ENCODE measurements at regions not wholly inside any gene's neighbourhood (a gene's known extent, or its start where the extent isn't known, plus 50 kb on each side); places are given as distances from the start of the nearest gene placed in this dataset.
"Not testable (repeated sequence)": the region's sequence is repeated elsewhere in the genome, so short reads cannot be mapped to it uniquely, and the experiment has no call there.

GRCh38 chr6:140789466-140789865 is 1343.3 kb upstream of the GJE1 start:
- Histone ChIP-seq H3K27me3 (ENCODE audit: insufficient read depth, low read depth) (no peaks in the 10 kb centered on the region), H3K4me2 (no peak overlapping the region), H4K20me1 (ENCODE audit: insufficient read depth) (no peaks in the 10 kb centered on the region), H2AFZ (no peak overlapping the region), H3K4me1 (replicated peaks; ENCODE audit: insufficient read depth) (no peaks in the 10 kb centered on the region), H3K9me3 (ENCODE audit: insufficient read depth, low read depth) (no peaks in the 10 kb centered on the region; the same call in 1 of the 2 replicates), H3F3A (ENCODE audit: insufficient read depth, low read depth) (no peaks in the 10 kb centered on the region), H3K36me3 (ENCODE audit: low read depth) (no peaks in the 10 kb centered on the region), H3K79me2 (ENCODE audit: low read depth) (no peaks in the 10 kb centered on the region), H3K4me3 (no peak overlapping the region), H3K27ac (no peak overlapping the region), H3K9me2 (ENCODE audit: insufficient read depth) (0 out of 2 replicates have a peak, but pooled peaks cover 2% of the 10 kb centered on the region)
- no peak for TF ChIP-seq EZH2 (IDR thresholded peaks at IDR 0.05; ENCODE audit: low read depth)
- TF ChIP-seq, protein P1, sequence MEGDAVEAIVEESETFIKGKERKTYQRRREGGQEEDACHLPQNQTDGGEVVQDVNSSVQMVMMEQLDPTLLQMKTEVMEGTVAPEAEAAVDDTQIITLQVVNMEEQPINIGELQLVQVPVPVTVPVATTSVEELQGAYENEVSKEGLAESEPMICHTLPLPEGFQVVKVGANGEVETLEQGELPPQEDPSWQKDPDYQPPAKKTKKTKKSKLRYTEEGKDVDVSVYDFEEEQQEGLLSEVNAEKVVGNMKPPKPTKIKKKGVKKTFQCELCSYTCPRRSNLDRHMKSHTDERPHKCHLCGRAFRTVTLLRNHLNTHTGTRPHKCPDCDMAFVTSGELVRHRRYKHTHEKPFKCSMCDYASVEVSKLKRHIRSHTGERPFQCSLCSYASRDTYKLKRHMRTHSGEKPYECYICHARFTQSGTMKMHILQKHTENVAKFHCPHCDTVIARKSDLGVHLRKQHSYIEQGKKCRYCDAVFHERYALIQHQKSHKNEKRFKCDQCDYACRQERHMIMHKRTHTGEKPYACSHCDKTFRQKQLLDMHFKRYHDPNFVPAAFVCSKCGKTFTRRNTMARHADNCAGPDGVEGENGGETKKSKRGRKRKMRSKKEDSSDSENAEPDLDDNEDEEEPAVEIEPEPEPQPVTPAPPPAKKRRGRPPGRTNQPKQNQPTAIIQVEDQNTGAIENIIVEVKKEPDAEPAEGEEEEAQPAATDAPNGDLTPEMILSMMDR (conservative IDR thresholded peaks at IDR 0.05), result no peak
- POLR2A ChIA-PET (ENCODE audit: unreplicated experiment), result no interaction called here
- DNase-seq, result no peak
- CTCF ChIA-PET, result no interaction called here
- no TSS peak for BruUV-seq (replicated peaks)
- intact Hi-C loops (cut with micrococcal nuclease; ENCODE audit: unreplicated experiment), result no loop called here

GRCh38 chr6:140785926-140786325 is 1346.8 kb upstream of the GJE1 start:
- H3K4me1 ChIP-seq (replicated peaks; ENCODE audit: insufficient read depth), result no peaks in the 10 kb centered on the region
- no peak for TF ChIP-seq EZH2 (IDR thresholded peaks at IDR 0.05; ENCODE audit: low read depth)
- TF ChIP-seq, protein P1 (conservative IDR thresholded peaks at IDR 0.05), result no peak
- no peaks in the 10 kb centered on the region for H3K36me3 ChIP-seq (ENCODE audit: low read depth)
- H2AFZ ChIP-seq, result no peak overlapping the region
- BruUV-seq (replicated peaks), result no TSS peak
- no peaks in the 10 kb centered on the region for H4K20me1 ChIP-seq (ENCODE audit: insufficient read depth)
- no peak for DNase-seq
- no peaks in the 10 kb centered on the region; the same call in 1 of the 2 replicates for H3K9me3 ChIP-seq (ENCODE audit: insufficient read depth, low read depth)
- no peak overlapping the region for H3K27ac ChIP-seq
- ChIA-PET CTCF (no interaction called here), POLR2A (ENCODE audit: unreplicated experiment) (no interaction called here)
- H3K4me2 ChIP-seq, result no peak overlapping the region
- intact Hi-C loops (cut with micrococcal nuclease; ENCODE audit: unreplicated experiment), result no loop called here
- no peaks in the 10 kb centered on the region for H3F3A ChIP-seq (ENCODE audit: insufficient read depth, low read depth)
- H3K27me3 ChIP-seq (ENCODE audit: insufficient read depth, low read depth), result no peaks in the 10 kb centered on the region
- no peaks in the 10 kb centered on the region for H3K79me2 ChIP-seq (ENCODE audit: low read depth)
- H3K9me2 ChIP-seq (ENCODE audit: insufficient read depth), result no peaks in the 10 kb centered on the region
- no peak overlapping the region for H3K4me3 ChIP-seq

- POLR2A ChIA-PET (ENCODE audit: unreplicated experiment), result no interaction called here
Observed at GRCh38 chr6:140784573-140784972, 1348.2 kb upstream of the GJE1 start.

GRCh38 chr6:140783504-140783903 is 1349.2 kb upstream of the GJE1 start:
- intact Hi-C loops (cut with micrococcal nuclease; ENCODE audit: unreplicated experiment); H3K36me3 ChIP-seq (ENCODE audit: low read depth); H2AFZ ChIP-seq; H3K4me3 ChIP-seq; POLR2A ChIA-PET (ENCODE audit: unreplicated experiment); CTCF ChIA-PET; BruUV-seq (replicated peaks); H3K79me2 ChIP-seq (ENCODE audit: low read depth); H3F3A ChIP-seq (ENCODE audit: insufficient read depth, low read depth); H4K20me1 ChIP-seq (ENCODE audit: insufficient read depth); H3K4me1 ChIP-seq (replicated peaks; ENCODE audit: insufficient read depth); H3K27ac ChIP-seq; H3K9me2 ChIP-seq (ENCODE audit: insufficient read depth); H3K4me2 ChIP-seq; H3K27me3 ChIP-seq (ENCODE audit: insufficient read depth, low read depth); DNase-seq; H3K9me3 ChIP-seq (ENCODE audit: insufficient read depth, low read depth): not testable (repeated sequence)

More at GRCh38 chr6:140784573-140784972, 1348.2 kb upstream of the GJE1 start:
- Histone ChIP-seq H3F3A (ENCODE audit: insufficient read depth, low read depth) (no peaks in the 10 kb centered on the region), H3K4me3 (no peak overlapping the region), H3K4me2 (no peak overlapping the region), H2AFZ (no peak overlapping the region), H3K79me2 (ENCODE audit: low read depth) (no peaks in the 10 kb centered on the region), H4K20me1 (ENCODE audit: insufficient read depth) (no peaks in the 10 kb centered on the region), H3K9me3 (ENCODE audit: insufficient read depth, low read depth) (no peaks in the 10 kb centered on the region; the same call in 1 of the 2 replicates), H3K27ac (no peak overlapping the region), H3K4me1 (replicated peaks; ENCODE audit: insufficient read depth) (no peaks in the 10 kb centered on the region), H3K36me3 (ENCODE audit: low read depth) (no peaks in the 10 kb centered on the region), H3K9me2 (ENCODE audit: insufficient read depth) (no peaks in the 10 kb centered on the region), H3K27me3 (ENCODE audit: insufficient read depth, low read depth) (no peaks in the 10 kb centered on the region)
- intact Hi-C loops (cut with micrococcal nuclease; ENCODE audit: unreplicated experiment), result no loop called here
- no peak for TF ChIP-seq EZH2 (IDR thresholded peaks at IDR 0.05; ENCODE audit: low read depth)
- TF ChIP-seq, protein P1 (conservative IDR thresholded peaks at IDR 0.05), result no peak
- BruUV-seq (replicated peaks), result no TSS peak
- no peak for DNase-seq
- CTCF ChIA-PET, result no interaction called here

Measured in PC-9 (cell line).